ENCODE measurements at regions not wholly inside any gene's neighbourhood (a gene's known extent, or its start where the extent isn't known, plus 50 kb on each side); places are given as distances from the start of the nearest gene placed in this dataset.

DNA sequence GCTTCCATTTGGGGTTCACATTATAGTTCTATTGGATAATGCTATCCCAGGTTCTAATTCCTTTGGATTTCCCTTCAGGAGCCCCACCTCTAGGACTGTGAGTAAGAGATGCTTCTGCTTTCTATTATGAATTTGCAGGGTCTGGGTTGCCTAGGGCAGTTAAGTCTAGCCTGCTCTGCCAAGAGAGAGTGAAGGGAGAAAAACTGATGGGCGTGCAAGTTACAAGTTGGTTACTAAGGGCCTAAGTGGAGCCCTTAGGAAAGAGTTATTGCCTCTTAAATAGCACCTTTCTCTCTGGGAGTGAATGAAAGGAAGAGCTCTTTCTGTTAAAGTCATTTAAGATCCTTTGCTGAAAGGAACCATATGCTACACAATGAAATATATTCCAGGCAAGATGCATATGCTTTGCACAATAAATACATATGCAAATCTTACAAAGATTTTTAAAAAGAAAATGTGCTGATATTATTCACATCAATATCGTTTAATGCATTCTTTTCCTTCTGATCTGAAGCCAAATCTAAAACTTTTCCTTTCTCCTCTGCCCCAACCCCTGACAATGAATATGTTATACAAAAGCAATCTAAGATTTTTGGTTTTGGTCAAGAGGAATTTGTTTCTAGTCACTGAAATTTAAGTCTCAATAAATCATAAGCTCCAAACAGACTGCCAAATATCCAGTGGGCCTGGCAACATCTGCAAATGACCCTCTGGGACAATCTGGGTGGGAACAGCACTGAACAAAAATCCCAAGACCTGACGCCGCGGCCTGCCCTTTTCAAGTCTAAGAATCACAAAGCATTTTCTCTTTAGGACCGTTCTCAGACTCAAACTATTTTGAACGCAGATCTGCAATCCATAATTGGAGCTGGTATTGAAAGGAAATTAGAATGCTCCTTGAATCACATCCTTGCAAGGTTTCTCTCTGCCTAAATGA lies 586.7 kb downstream of the ETNK1 start:
- peaks cover 8 to 11% of the 10 kb centered on the region in 2 donors for H3K9me3 Mint-ChIP-seq
- H3K27ac Mint-ChIP-seq: no peak overlapping the region
- H3K4me3 Mint-ChIP-seq: no peak overlapping the region
- H3K4me1 Mint-ChIP-seq (ENCODE audit: low read depth in 2 of 2): no peaks in the 10 kb centered on the region
- DNase-seq (no peak), ATAC-seq (replicated peaks) (no peak)
- no peaks in the 10 kb centered on the region for H3K27me3 Mint-ChIP-seq
- no peaks in the 10 kb centered on the region for H3K36me3 Mint-ChIP-seq (ENCODE audit: insufficient read depth)

DNA sequence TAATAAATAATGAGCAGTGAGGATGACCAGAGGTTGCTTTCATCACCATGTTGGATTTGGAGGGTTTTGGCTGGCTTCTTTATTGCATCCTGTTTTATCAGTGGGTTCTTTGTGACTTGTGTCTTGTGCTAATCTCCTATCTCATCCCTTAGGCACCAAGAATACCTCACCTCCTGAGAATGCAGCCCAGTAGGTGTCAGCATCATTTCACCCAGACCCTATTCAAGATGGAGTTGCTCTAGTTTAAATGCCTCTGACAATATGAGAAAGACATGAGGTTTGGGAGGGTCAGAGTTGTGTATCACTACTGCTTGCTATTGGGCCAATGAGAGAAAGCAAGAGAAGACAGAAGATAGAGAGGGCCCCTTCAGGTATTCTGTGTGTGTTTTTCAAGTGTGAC lies 592.2 kb downstream of the ETNK1 start:
- Mint-ChIP-seq H3K27me3 (peaks cover 5 to 9% of the 10 kb centered on the region in 2 donors), H3K4me1 (ENCODE audit: low read depth in 2 of 2) (no peaks in the 10 kb centered on the region), H3K36me3 (ENCODE audit: insufficient read depth) (no peaks in the 10 kb centered on the region), H3K4me3 (no peak overlapping the region), H3K27ac (no peak overlapping the region), H3K9me3 (peaks cover 8 to 11% of the 10 kb centered on the region in 2 donors)
- no peak for ATAC-seq (replicated peaks)
- no peak for DNase-seq

DNA sequence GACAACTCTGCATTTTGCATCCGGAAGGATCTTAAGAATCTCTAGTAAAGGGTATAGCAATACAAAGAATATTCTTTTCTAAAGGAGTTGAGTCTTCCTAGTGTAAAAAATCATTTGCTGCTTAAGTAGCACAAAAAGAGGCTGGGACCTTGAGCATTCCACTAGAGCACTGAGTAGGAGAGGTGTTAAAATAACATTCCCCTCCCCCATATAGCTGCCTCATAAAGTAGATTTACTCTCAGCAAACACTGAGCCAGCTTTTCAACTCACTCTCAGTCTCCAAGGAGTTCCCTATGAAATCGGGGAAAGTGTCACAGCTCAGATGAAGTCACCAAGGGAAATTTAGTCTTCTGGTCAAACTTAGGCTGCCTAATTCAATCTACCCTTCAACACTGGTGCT lies 592.7 kb downstream of the ETNK1 start:
- H3K27me3 Mint-ChIP-seq: peaks cover 5 to 9% of the 10 kb centered on the region in 2 donors
- DNase-seq (no peak), ATAC-seq (replicated peaks) (no peak)
- no peak overlapping the region for H3K27ac Mint-ChIP-seq
- no peaks in the 10 kb centered on the region for H3K36me3 Mint-ChIP-seq (ENCODE audit: insufficient read depth)
- H3K9me3 Mint-ChIP-seq: peaks cover 8 to 11% of the 10 kb centered on the region in 2 donors
- no peaks in the 10 kb centered on the region for H3K4me1 Mint-ChIP-seq (ENCODE audit: low read depth in 2 of 2)
- no peak overlapping the region for H3K4me3 Mint-ChIP-seq

DNA sequence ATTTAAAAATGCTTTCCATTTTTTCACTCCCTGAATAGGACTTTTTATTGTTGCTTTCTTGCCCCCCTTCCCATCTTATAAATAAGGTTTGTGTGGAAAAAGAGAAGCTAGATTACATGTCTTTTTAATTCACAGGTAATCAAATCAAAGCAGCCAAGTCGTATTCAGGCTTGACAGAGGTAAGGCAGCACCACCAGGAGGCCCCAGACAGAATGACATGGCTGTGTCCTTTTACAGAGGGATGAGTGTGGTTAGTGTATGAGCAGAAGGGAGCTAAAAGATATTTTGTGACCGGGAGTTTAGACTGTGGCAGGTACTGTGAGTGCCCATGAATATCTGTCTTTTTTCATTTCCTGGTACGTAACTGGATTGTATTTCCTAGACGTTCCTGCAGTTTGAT lies 596.1 kb downstream of the ETNK1 start:
- no peaks in the 10 kb centered on the region for H3K4me1 Mint-ChIP-seq (ENCODE audit: low read depth in 2 of 2)
- DNase-seq (no peak), ATAC-seq (replicated peaks) (no peak)
- H3K27ac Mint-ChIP-seq: no peak overlapping the region
- no peak overlapping the region for H3K4me3 Mint-ChIP-seq
- H3K9me3 Mint-ChIP-seq: no peaks in the 10 kb centered on the region
- H3K27me3 Mint-ChIP-seq: peaks cover 5 to 9% of the 10 kb centered on the region in 2 donors
- no peaks in the 10 kb centered on the region for H3K36me3 Mint-ChIP-seq (ENCODE audit: insufficient read depth)

DNA sequence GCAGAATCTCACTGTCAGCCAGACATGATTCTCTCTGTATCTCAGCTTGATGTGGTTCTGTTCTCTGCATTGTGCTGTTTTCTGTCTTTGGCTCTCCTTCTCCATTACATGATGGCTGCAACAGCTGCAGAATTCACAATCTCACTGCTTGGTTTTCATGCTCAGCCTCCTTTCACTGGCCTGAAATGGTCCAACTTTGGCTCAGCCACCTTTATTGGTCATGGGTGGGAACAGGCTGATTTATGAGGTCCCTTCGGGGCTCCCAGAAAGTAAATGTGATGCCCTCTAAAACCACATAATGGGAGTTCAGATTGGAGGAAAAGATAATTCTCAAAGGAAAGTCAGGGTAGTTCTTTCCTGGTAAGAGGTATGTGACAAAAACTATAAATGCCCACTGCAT lies 597.0 kb downstream of the ETNK1 start:
- no peak for ATAC-seq (replicated peaks)
- Mint-ChIP-seq H3K36me3 (ENCODE audit: insufficient read depth) (no peaks in the 10 kb centered on the region), H3K4me3 (no peak overlapping the region), H3K9me3 (no peaks in the 10 kb centered on the region), H3K27me3 (peaks cover 5 to 9% of the 10 kb centered on the region in 2 donors), H3K4me1 (ENCODE audit: low read depth in 2 of 2) (no peaks in the 10 kb centered on the region), H3K27ac (no peak overlapping the region)
- no peak for DNase-seq

DNA sequence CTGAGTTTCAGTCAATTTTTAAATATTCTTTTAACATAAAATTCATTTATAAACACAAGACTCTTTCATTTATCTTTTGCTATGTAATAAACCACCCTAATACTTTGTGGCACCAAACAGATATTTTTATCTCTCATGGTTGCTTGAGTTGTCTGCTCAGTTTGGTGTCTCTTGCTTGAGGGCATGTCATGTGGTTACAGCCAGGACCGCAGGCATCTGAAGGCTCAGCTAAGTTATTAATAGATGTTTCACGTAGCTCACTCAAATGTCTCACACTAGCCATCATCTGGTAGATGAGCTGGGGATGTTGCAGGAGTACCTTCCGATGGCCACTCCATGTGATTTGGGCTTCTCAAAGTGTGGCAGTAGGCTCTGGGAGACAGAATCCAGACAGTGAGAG lies 597.8 kb downstream of the ETNK1 start:
- Mint-ChIP-seq H3K36me3 (ENCODE audit: insufficient read depth) (no peaks in the 10 kb centered on the region), H3K4me3 (no peak overlapping the region), H3K27ac (no peak overlapping the region)

DNA sequence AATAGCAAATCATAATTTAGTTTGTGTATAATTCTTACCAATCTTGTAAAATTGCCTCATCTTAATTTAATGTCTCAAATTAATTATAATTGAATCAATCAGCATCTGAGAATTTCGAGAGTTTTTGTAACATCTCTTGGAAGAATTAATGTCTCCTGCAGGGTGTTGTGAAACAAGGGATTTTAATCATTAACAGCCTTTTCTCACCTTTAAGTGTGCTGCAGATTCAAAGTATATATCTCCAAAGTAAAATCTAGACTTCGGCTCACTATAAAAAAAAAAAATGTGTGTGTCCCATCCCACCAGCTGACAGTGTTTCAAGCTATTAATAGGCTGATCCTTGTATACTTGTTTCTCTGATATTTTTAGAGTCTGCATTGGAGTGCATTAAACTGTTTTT lies 603.1 kb downstream of the ETNK1 start:
- ATAC-seq (replicated peaks): no peak
- no peak overlapping the region for H3K4me3 Mint-ChIP-seq
- DNase-seq: no peak
- no peak overlapping the region for H3K27ac Mint-ChIP-seq
- H3K27me3 Mint-ChIP-seq: no peaks in the 10 kb centered on the region
- H3K9me3 Mint-ChIP-seq: peaks cover 0 to 6% of the 10 kb centered on the region in 2 donors
- no peaks in the 10 kb centered on the region for H3K36me3 Mint-ChIP-seq (ENCODE audit: insufficient read depth)
- H3K4me1 Mint-ChIP-seq (ENCODE audit: low read depth in 2 of 2): no peaks in the 10 kb centered on the region

More for the DNA sequence above, 597.8 kb downstream of the ETNK1 start:
- no peaks in the 10 kb centered on the region for H3K4me1 Mint-ChIP-seq (ENCODE audit: low read depth in 2 of 2)
- no peak for ATAC-seq (replicated peaks)
- DNase-seq: no peak
- no peaks in the 10 kb centered on the region for H3K9me3 Mint-ChIP-seq
- peaks cover 5 to 9% of the 10 kb centered on the region in 2 donors for H3K27me3 Mint-ChIP-seq

DNA sequence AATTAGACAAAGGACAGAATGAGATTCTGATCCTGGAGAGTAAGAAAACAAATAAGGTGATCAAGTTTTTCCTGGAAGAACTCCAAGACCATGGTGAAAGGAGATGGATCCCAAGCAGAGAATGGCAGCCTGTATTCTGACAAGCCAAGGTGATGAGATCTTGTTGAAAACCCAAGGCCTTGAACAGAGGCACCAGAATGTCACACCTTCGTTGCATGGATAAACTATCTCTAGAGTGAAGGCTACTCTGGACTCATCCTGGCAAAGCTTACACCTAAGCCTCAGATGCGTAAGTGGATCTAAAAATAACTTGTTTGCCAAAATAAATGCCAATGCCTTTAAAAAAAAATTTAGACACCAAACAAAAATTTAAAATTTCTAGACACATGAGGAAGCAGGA lies 605.9 kb downstream of the ETNK1 start:
- no peaks in the 10 kb centered on the region for H3K4me1 Mint-ChIP-seq (ENCODE audit: low read depth in 2 of 2)
- ATAC-seq (replicated peaks): no peak
- no peaks in the 10 kb centered on the region for H3K36me3 Mint-ChIP-seq (ENCODE audit: insufficient read depth)
- H3K27me3 Mint-ChIP-seq: no peaks in the 10 kb centered on the region
- no peak overlapping the region for H3K27ac Mint-ChIP-seq
- DNase-seq: no peak
- no peak overlapping the region for H3K4me3 Mint-ChIP-seq
- peaks cover 0 to 6% of the 10 kb centered on the region in 2 donors for H3K9me3 Mint-ChIP-seq

DNA sequence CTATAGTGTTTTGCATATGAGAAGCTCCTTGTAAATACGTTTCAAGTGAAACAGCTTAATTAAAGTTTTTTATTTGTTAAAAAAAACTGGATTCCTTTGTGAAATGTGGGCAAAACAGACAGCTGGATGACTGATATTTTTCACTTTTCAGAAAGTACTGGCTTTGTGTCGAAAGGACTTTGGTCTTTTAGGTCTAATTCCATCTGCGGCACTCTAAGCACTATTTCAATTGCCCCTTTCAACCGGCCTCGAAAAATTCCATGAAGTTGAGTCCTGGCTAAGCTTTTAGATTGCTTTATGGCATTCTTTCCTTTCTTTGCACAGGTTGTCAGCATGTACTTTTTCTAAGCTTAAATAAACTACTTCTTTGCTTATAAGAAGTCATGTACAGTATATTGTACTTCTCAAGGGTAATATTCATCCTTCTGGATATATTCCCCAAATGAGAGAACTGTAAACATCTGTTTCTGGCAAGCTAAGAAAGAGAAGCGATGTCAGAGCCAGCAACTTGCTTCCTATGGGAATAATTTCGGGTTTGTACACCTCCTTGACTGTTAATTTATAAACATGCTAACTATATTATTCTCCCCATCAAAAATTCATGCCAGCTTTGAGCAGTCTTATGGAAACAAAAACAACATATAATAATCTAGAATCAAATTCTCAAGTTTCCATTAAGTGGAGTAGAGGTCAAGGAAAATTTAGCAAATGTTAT lies 611.3 kb downstream of the ETNK1 start:
- H3K36me3 Mint-ChIP-seq (ENCODE audit: insufficient read depth): no peaks in the 10 kb centered on the region
- DNase-seq: no peak
- H3K4me1 Mint-ChIP-seq (ENCODE audit: low read depth in 2 of 2): no peaks in the 10 kb centered on the region
- no peak overlapping the region for H3K4me3 Mint-ChIP-seq
- peaks cover 0 to 6% of the 10 kb centered on the region in 2 donors for H3K9me3 Mint-ChIP-seq
- no peaks in the 10 kb centered on the region for H3K27me3 Mint-ChIP-seq
- no peak overlapping the region for H3K27ac Mint-ChIP-seq
- no peak for ATAC-seq (replicated peaks)

DNA sequence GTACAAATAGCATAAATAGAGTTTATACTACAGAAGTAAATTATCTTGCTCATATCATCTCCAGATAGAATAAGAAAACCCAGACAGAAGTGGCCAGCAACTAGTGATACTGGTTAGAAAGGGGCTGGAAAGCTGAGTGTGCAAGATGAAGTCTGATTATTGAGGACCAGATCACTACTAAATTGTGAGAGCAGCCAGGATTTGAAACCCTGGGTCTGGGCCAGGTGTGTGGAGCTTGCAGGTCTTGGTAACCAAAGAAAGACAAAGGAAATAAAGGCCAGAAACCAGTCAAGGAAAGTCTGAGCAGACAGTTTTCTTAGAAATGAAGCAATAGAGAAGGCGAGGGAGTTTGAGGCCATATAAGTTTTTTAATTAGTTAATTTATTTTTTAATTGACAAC lies 611.8 kb downstream of the ETNK1 start:
- Mint-ChIP-seq H3K27ac (no peak overlapping the region), H3K9me3 (peaks cover 0 to 1% of the 10 kb centered on the region in 2 donors), H3K4me1 (ENCODE audit: low read depth in 2 of 2) (no peaks in the 10 kb centered on the region), H3K27me3 (no peaks in the 10 kb centered on the region), H3K4me3 (no peak overlapping the region), H3K36me3 (ENCODE audit: insufficient read depth) (no peaks in the 10 kb centered on the region)
- ATAC-seq (replicated peaks) (no peak), DNase-seq (no peak)

DNA sequence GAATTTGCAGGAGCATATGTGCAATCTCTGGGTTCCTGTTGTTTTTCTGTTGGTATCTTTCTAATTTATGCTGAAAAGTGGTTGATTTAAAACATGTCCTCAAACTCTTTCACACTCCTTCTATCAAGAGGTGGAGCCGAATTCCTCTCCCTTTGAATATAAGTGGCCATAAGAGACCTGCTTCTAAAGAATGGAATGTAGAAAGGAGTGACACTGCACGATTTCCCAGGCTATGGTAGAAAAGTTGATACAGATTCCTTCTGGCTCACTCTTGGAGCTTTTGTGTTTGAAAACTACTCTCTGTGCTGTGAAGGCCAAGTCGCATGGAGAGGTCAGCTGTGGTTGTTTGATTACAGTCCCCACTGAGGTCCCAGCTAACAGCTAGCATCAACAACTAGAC lies 613.2 kb downstream of the ETNK1 start:
- no peaks in the 10 kb centered on the region for H3K36me3 Mint-ChIP-seq (ENCODE audit: insufficient read depth)
- DNase-seq: no peak
- no peak overlapping the region for H3K27ac Mint-ChIP-seq
- no peaks in the 10 kb centered on the region for H3K9me3 Mint-ChIP-seq
- H3K27me3 Mint-ChIP-seq: no peaks in the 10 kb centered on the region
- no peaks in the 10 kb centered on the region for H3K4me1 Mint-ChIP-seq (ENCODE audit: low read depth in 2 of 2)
- no peak overlapping the region for H3K4me3 Mint-ChIP-seq
- no peak for ATAC-seq (replicated peaks)

DNA sequence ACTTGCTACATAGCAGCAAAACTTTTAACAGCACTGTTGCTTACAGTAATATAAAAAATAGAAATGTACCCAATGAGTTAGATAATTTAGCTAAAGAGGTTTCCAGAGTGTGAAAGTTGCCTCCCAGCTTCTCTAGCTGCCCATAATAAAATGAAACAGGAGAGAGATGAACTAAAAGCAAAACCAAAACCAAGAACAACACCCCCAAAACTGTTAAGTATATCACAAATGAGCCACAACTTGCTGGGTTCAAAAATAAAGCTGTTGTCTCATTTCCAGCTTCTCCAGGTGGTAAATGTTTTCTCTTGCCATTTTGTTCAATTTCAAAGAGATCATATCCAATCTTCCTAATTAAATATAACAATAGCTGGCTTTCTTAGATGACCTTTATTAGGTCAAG lies 614.0 kb downstream of the ETNK1 start:
- H3K4me1 Mint-ChIP-seq (ENCODE audit: low read depth in 2 of 2): no peaks in the 10 kb centered on the region
- no peak overlapping the region for H3K4me3 Mint-ChIP-seq
- H3K36me3 Mint-ChIP-seq (ENCODE audit: insufficient read depth): no peaks in the 10 kb centered on the region
- DNase-seq (no peak), ATAC-seq (replicated peaks) (no peak)
- no peaks in the 10 kb centered on the region for H3K27me3 Mint-ChIP-seq
- no peak overlapping the region for H3K27ac Mint-ChIP-seq
- H3K9me3 Mint-ChIP-seq: no peaks in the 10 kb centered on the region

DNA sequence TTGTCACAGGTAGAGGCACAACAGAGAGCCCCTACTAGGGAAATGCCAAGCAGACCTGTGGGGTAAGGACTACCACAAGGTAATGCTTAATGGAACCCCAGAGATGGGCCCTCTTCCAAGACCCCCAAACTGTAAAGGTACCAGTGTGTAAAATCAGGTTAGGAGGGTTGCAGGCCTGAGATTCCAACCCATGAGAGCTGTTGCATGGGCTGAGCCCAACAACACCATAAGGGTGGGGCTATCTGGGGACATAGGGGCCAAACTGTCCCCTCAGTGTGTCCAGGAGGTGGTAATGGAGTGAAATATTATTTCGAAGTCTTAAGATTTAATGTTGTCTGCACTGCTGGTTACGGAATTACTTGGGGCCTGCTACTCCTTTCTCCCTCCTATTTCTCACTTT lies 620.2 kb downstream of the ETNK1 start:
- Mint-ChIP-seq H3K27ac (no peak overlapping the region), H3K36me3 (ENCODE audit: insufficient read depth) (no peaks in the 10 kb centered on the region), H3K9me3 (no peaks in the 10 kb centered on the region), H3K4me1 (ENCODE audit: low read depth in 2 of 2) (no peaks in the 10 kb centered on the region), H3K4me3 (no peak overlapping the region), H3K27me3 (no peaks in the 10 kb centered on the region)
- DNase-seq: no peak
- ATAC-seq (replicated peaks): no peak

DNA sequence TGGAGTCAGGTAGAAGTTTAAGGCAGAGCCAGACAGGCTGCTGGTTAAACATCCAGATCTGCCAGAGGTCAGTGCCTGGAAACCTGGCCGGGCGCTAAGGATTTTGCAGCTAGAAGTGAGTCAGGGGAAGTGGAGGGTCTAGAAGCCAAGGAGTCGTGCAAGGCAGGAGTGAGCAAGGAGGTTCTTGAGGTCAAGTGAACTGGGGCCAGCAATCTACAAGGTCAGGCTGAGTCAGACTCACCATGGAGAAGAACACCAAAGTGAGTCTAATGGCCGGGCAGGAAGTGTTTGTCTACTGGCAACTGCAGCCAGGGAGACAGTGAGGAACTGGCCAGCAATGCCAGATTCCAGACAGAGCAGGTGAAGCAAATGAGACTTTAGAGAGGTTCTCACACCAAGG lies 628.2 kb downstream of the ETNK1 start:
- no peaks in the 10 kb centered on the region for H3K4me1 Mint-ChIP-seq (ENCODE audit: low read depth in 2 of 2)
- H3K27me3 Mint-ChIP-seq: no peaks in the 10 kb centered on the region
- H3K4me3 Mint-ChIP-seq: no peak overlapping the region
- no peak for DNase-seq
- no peak overlapping the region for H3K27ac Mint-ChIP-seq
- peaks cover 0 to 9% of the 10 kb centered on the region in 2 donors for H3K9me3 Mint-ChIP-seq
- ATAC-seq (replicated peaks): no peak
- no peaks in the 10 kb centered on the region for H3K36me3 Mint-ChIP-seq (ENCODE audit: insufficient read depth)
